Loucy (cell line): ENCODE measurements at regions not wholly inside any gene's neighbourhood (a gene's known extent, or its start where the extent isn't known, plus 50 kb on each side); places are given as distances from the start of the nearest gene placed in this dataset.

Experiments used
- H2AFZ ChIP-seq: fragments of 200-600 bp; sonication (generic); 2 replicates; pipeline ENCODE4 v1.6.0; 2016; ENCODE audit warnings: antibody characterized with exemption, mild to moderate bottlenecking, low read length, moderate library complexity
- H3F3A ChIP-seq: fragments of 200-600 bp; 2 replicates; pipeline ENCODE4 v1.6.0; 2016; ENCODE audit warnings: antibody characterized with exemption, low read depth, mild to moderate bottlenecking
- H3K27me3 ChIP-seq: fragments of 200-600 bp; sonication (generic); 2 replicates; pipeline ENCODE4 v1.6.1; 2014; ENCODE audit warnings: low read length, mild to moderate bottlenecking; ENCODE audit not compliant: insufficient read depth, poor library complexity, severe bottlenecking
- H3K36me3 ChIP-seq: fragments of 200-600 bp; sonication (generic); 2 replicates; pipeline ENCODE4 v1.6.1; 2016; ENCODE audit warnings: low read length; ENCODE audit not compliant: insufficient read depth
- H3K4me1 ChIP-seq: fragments of 200-600 bp; sonication (generic); 2 replicates; pipeline ENCODE4 v1.5.1; 2014; ENCODE audit warnings: low read length, mild to moderate bottlenecking; ENCODE audit not compliant: insufficient read depth, poor library complexity, severe bottlenecking
- H3K4me2 ChIP-seq: fragments of 200-600 bp; sonication (generic); 2 replicates; pipeline ENCODE4 v1.6.0; 2014; ENCODE audit warnings: antibody characterized with exemption, low read length, low read depth, mild to moderate bottlenecking; ENCODE audit not compliant: poor library complexity, severe bottlenecking
- H3K4me3 ChIP-seq: fragments of 200-600 bp; sonication (generic); 2 replicates; pipeline ENCODE4 v1.5.1; 2014; ENCODE audit warnings: low read length, mild to moderate bottlenecking, mixed read lengths; ENCODE audit not compliant: poor library complexity, severe bottlenecking
- H3K79me2 ChIP-seq: fragments of 200-600 bp; sonication (generic); 2 replicates; pipeline ENCODE4 v1.6.1; 2014; ENCODE audit warnings: low read length; ENCODE audit not compliant: insufficient read depth
- H3K9ac ChIP-seq: fragments of 200-600 bp; sonication (generic); 2 replicates; pipeline ENCODE4 v1.6.0; 2014; ENCODE audit warnings: mild to moderate bottlenecking, low read depth, low read length, moderate library complexity; ENCODE audit not compliant: poor library complexity, severe bottlenecking
- H3K9me2 ChIP-seq: fragments of 200-600 bp; sonication (generic); replicated peaks from 2 replicates; pipeline ENCODE4 v1.6.1; 2016; ENCODE audit warnings: low read depth, low read length, mixed read lengths
- H3K9me3 ChIP-seq: fragments of 200-600 bp; sonication (generic); 2 replicates; pipeline ENCODE4 v1.6.1; 2014; ENCODE audit warnings: mild to moderate bottlenecking, antibody characterized with exemption, low read length, low read depth; ENCODE audit not compliant: insufficient read depth
- H4K20me1 ChIP-seq: fragments of 200-600 bp; sonication (generic); 2 replicates; pipeline ENCODE4 v1.6.0; 2014; ENCODE audit warnings: antibody characterized with exemption, low read length, mild to moderate bottlenecking; ENCODE audit not compliant: insufficient read depth, poor library complexity, severe bottlenecking
- CTCF ChIP-seq: fragments of 200-600 bp; sonication (generic); conservative IDR thresholded peaks from 2 replicates; pipeline ENCODE4 v1.5.1; 2014; ENCODE audit warnings: mild to moderate bottlenecking, antibody characterized with exemption, low read length
- EZH2phosphoT487 ChIP-seq: fragments of 200-600 bp; IDR thresholded peaks from 2 replicates; pipeline ENCODE4 v1.6.1; 2018; ENCODE audit warnings: antibody characterized with exemption, mild to moderate bottlenecking, moderate library complexity, borderline replicate concordance

GRCh38 chr6:65896140-65896539 lies 189.1 kb upstream of the EYS start:
- H3K79me2 ChIP-seq: no peaks in the 10 kb centered on the region
- no peak overlapping the region for H3K4me2 ChIP-seq
- no peaks in the 10 kb centered on the region for H3K9me2 ChIP-seq
- H3K9ac ChIP-seq: no peak overlapping the region
- H3K4me1 ChIP-seq: no peaks in the 10 kb centered on the region
- no peak overlapping the region for H2AFZ ChIP-seq
- H3K4me3 ChIP-seq: no peak overlapping the region
- H3K9me3 ChIP-seq: no peaks in the 10 kb centered on the region
- H4K20me1 ChIP-seq: no peaks in the 10 kb centered on the region
- no peaks in the 10 kb centered on the region for H3K36me3 ChIP-seq
- no peak for TF ChIP-seq CTCF
- no peak for TF ChIP-seq EZH2phosphoT487
- H3F3A ChIP-seq: no peaks in the 10 kb centered on the region
- no peaks in the 10 kb centered on the region for H3K27me3 ChIP-seq

- H2AFZ ChIP-seq: no peak overlapping the region
- TF ChIP-seq EZH2phosphoT487 (no peak), CTCF (no peak)
- H3K79me2 ChIP-seq: no peaks in the 10 kb centered on the region
Observed at GRCh38 chr6:65876668-65877067, 169.6 kb upstream of the EYS start.

DNA sequence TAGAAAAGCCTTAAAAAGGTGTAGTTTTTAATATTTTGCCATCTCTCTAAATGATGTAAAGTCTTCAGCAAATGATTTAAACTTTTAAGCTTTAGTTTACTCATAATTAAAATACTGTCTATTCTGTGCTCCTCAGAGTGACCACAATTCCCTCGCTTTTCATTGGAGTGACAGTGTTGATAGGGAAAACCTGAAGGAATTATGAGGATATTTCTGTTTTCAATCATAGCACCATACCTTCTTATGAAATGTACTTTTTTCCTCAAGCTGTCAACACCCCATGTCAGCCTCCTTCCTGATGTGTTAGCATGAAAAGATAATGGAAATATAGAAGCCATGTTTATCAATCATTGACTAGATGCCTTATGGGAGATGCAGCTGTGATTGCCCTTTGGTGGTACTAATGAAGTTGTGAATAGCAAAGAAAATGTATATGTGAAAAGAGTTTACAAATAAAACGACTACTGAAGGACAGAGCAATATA lies 145.4 kb upstream of the EYS start:
- no peaks in the 10 kb centered on the region for H3K9me3 ChIP-seq
- no peaks in the 10 kb centered on the region for H3K9me2 ChIP-seq
- H3K79me2 ChIP-seq: no peaks in the 10 kb centered on the region
- H3F3A ChIP-seq: no peaks in the 10 kb centered on the region
- no peaks in the 10 kb centered on the region for H3K4me1 ChIP-seq
- H3K36me3 ChIP-seq: no peaks in the 10 kb centered on the region
- no peak overlapping the region for H3K4me3 ChIP-seq
- no peak overlapping the region for H3K4me2 ChIP-seq
- H3K9ac ChIP-seq: no peak overlapping the region
- H2AFZ ChIP-seq: no peak overlapping the region
- no peaks in the 10 kb centered on the region for H3K27me3 ChIP-seq
- no peak for TF ChIP-seq EZH2phosphoT487
- H4K20me1 ChIP-seq: no peaks in the 10 kb centered on the region

More at GRCh38 chr6:65876668-65877067, 169.6 kb upstream of the EYS start:
- H3F3A ChIP-seq: no peaks in the 10 kb centered on the region
- H3K4me1 ChIP-seq: no peaks in the 10 kb centered on the region
- no peaks in the 10 kb centered on the region for H3K9me2 ChIP-seq
- H3K36me3 ChIP-seq: no peaks in the 10 kb centered on the region
- no peak overlapping the region for H3K4me3 ChIP-seq
- H3K4me2 ChIP-seq: no peak overlapping the region
- H3K27me3 ChIP-seq: no peaks in the 10 kb centered on the region
- H4K20me1 ChIP-seq: no peaks in the 10 kb centered on the region
- H3K9ac ChIP-seq: no peak overlapping the region
- no peaks in the 10 kb centered on the region for H3K9me3 ChIP-seq

GRCh38 chr6:65830151-65830550 lies 123.1 kb upstream of the EYS start:
- H2AFZ ChIP-seq: no peak overlapping the region
- no peak overlapping the region for H3K9ac ChIP-seq
- no peaks in the 10 kb centered on the region for H3K4me1 ChIP-seq
- H4K20me1 ChIP-seq: no peaks in the 10 kb centered on the region
- H3K27me3 ChIP-seq: no peaks in the 10 kb centered on the region
- no peaks in the 10 kb centered on the region for H3F3A ChIP-seq
- no peaks in the 10 kb centered on the region for H3K79me2 ChIP-seq
- no peaks in the 10 kb centered on the region for H3K9me3 ChIP-seq
- H3K9me2 ChIP-seq: no peaks in the 10 kb centered on the region
- TF ChIP-seq EZH2phosphoT487: no peak
- no peak for TF ChIP-seq CTCF
- H3K36me3 ChIP-seq: no peaks in the 10 kb centered on the region
- no peak overlapping the region for H3K4me2 ChIP-seq
- no peak overlapping the region for H3K4me3 ChIP-seq
